ENCODE measurements at regions not wholly inside any gene's neighbourhood (a gene's known extent, or its start where the extent isn't known, plus 50 kb on each side); places are given as distances from the start of the nearest gene placed in this dataset.
"Not testable (repeated sequence)": the region's sequence is repeated elsewhere in the genome, so short reads cannot be mapped to it uniquely, and the experiment has no call there.

GRCh38 chr10:130932326-130933007, 379.1 kb downstream of the TCERG1L start:
- no peak for DNase-seq (ENCODE audit: low read depth in 4 of 4, low spot score in 2 of 4)

GRCh38 chr10:130933008-130933390, 378.5 kb downstream of the TCERG1L start:
- no peak for DNase-seq (ENCODE audit: low read depth in 4 of 4, low spot score in 2 of 4)

- no peak for DNase-seq (ENCODE audit: low read depth in 4 of 4, low spot score in 2 of 4)
Measured at GRCh38 chr10:130934293-130935127, 377.0 kb downstream of the TCERG1L start.

GRCh38 chr10:130935128-130935439, 376.4 kb downstream of the TCERG1L start:
- DNase-seq (ENCODE audit: low read depth in 4 of 4, low spot score in 2 of 4) = no peak

- DNase-seq (ENCODE audit: low read depth in 4 of 4, low spot score in 2 of 4) = no peak
Measured at GRCh38 chr10:130935897-130936550, 375.5 kb downstream of the TCERG1L start.

GRCh38 chr10:130936851-130937250, 374.7 kb downstream of the TCERG1L start:
- no peak for DNase-seq (ENCODE audit: low read depth in 4 of 4, low spot score in 2 of 4)

GRCh38 chr10:130938051-130938450, 373.5 kb downstream of the TCERG1L start:
- DNase-seq (ENCODE audit: low read depth in 4 of 4, low spot score in 2 of 4) = no peak

GRCh38 chr10:130938891-130939290, 372.6 kb downstream of the TCERG1L start:
- not testable (repeated sequence) for DNase-seq (ENCODE audit: low read depth in 4 of 4, low spot score in 2 of 4)

GRCh38 chr10:130941886-130942285, 369.6 kb downstream of the TCERG1L start:
- no peak for DNase-seq (ENCODE audit: low read depth in 4 of 4, low spot score in 2 of 4)

- DNase-seq (ENCODE audit: low read depth in 4 of 4, low spot score in 2 of 4) = no peak
Measured at GRCh38 chr10:130952086-130952485, 359.4 kb downstream of the TCERG1L start.

GRCh38 chr10:130954326-130954905, 357.1 kb downstream of the TCERG1L start:
- no peak for DNase-seq (ENCODE audit: low read depth in 4 of 4, low spot score in 2 of 4)

- no peak for DNase-seq (ENCODE audit: low read depth in 4 of 4, low spot score in 2 of 4)
Measured at GRCh38 chr10:130956251-130956650, 355.3 kb downstream of the TCERG1L start.

GRCh38 chr10:130957423-130957822, 354.1 kb downstream of the TCERG1L start:
- DNase-seq (ENCODE audit: low read depth in 4 of 4, low spot score in 2 of 4) = no peak

GRCh38 chr10:130958003-130958402, 353.5 kb downstream of the TCERG1L start:
- DNase-seq (ENCODE audit: low read depth in 4 of 4, low spot score in 2 of 4) = no peak

- DNase-seq (ENCODE audit: low read depth in 4 of 4, low spot score in 2 of 4) = no peak
Measured at GRCh38 chr10:130958981-130959751, 352.4 kb downstream of the TCERG1L start.

GRCh38 chr10:130959752-130960195, 351.7 kb downstream of the TCERG1L start:
- DNase-seq (ENCODE audit: low read depth in 4 of 4, low spot score in 2 of 4) = no peak

- no peak for DNase-seq (ENCODE audit: low read depth in 4 of 4, low spot score in 2 of 4)
Measured at GRCh38 chr10:130960531-130960930, 351.0 kb downstream of the TCERG1L start.

- no peak for DNase-seq (ENCODE audit: low read depth in 4 of 4, low spot score in 2 of 4)
Measured at GRCh38 chr10:130961506-130962239, 349.8 kb downstream of the TCERG1L start.

- no peak for DNase-seq (ENCODE audit: low read depth in 4 of 4, low spot score in 2 of 4)
Measured at GRCh38 chr10:130962240-130963051, 349.1 kb downstream of the TCERG1L start.

Data from left renal cortex interstitium (tissue), 4 donors.